Stomach (tissue), 4 donors: ENCODE measurements at regions not wholly inside any gene's neighbourhood (a gene's known extent, or its start where the extent isn't known, plus 50 kb on each side); places are given as distances from the start of the nearest gene placed in this dataset.

ENCODE experiments used
- CTCF ChIP-seq, 7 experiments: fragments of 450-650 bp in 4 of 7; fragments of 200-600 bp in 3 of 7; sonication (generic) in 3 of 7; IDR thresholded peaks; one replicate each; pipeline ENCODE4 v1.5.1; 2016 to 2019; ENCODE audit warnings: antibody characterized with exemption in 7 of 7, control low read depth in 2 of 7, mild to moderate bottlenecking in 1 of 7
- EP300 ChIP-seq: sonication (generic); formaldehyde crosslinking; IDR thresholded peaks from one replicate; pipeline ENCODE4 v1.6.1; 2017; ENCODE audit warnings: antibody characterized with exemption
- POLR2A ChIP-seq, 4 donors: fragments of 450-650 bp; IDR thresholded peaks; one replicate each; pipeline ENCODE4 v1.6.1; 2016; ENCODE audit warnings: antibody characterized with exemption in 4 of 4, control low read depth in 2 of 4, mild to moderate bottlenecking in 1 of 4, moderate library complexity in 1 of 4
- POLR2AphosphoS5 ChIP-seq, 3 donors: sonication (generic); formaldehyde crosslinking; IDR thresholded peaks; one replicate each; pipeline ENCODE4 v1.6.1; 2016; ENCODE audit warnings: antibody characterized with exemption in 3 of 3

DNA sequence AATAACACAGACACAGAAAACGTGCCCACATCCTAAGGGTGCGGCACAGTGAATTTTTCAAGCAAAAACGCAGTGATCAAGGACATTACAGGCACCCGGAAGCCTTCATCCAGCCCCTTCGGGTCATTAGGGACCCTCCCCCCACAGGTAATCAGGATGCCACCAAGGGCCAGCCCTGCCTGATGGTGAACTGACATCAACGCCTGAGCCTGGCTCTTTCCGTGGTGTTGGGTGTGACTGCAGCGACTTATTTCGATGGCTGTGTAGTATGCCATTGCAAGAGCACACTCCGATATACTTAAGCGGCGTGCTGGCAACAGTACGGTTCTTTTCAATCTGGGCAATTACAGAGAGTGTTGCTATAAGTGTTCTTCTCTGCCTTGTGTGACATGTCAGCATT is 310.0 kb upstream of the IRX1 start:
- no peak for TF ChIP-seq POLR2A (IDR thresholded peaks at IDR 0.05)
- TF ChIP-seq CTCF (IDR thresholded peaks at IDR 0.05): no peak
- TF ChIP-seq POLR2AphosphoS5 (IDR thresholded peaks at IDR 0.05): no peak
- no peak for TF ChIP-seq EP300
